Skeletal muscle satellite cell (primary cell): ENCODE measurements at regions not wholly inside any gene's neighbourhood (a gene's known extent, or its start where the extent isn't known, plus 50 kb on each side); places are given as distances from the start of the nearest gene placed in this dataset.

Experiments used
- H3K27me3 ChIP-seq: 2 replicates; pipeline ENCODE4 v1.7.0; 2013; ENCODE audit warnings: low read length; ENCODE audit not compliant: control insufficient read depth, insufficient read depth
- H3K36me3 ChIP-seq: 2 replicates; pipeline ENCODE4 v1.7.0; 2013; ENCODE audit warnings: mild to moderate bottlenecking, control low read depth, low read length; ENCODE audit not compliant: insufficient read depth
- H3K4me1 ChIP-seq: 2 replicates; pipeline ENCODE4 v1.7.0; 2013; ENCODE audit warnings: low read length; ENCODE audit not compliant: control insufficient read depth, insufficient read depth
- H3K4me2 ChIP-seq: 2 replicates; pipeline ENCODE4 v1.7.0; 2013; ENCODE audit warnings: mild to moderate bottlenecking, low read length
- H3K4me3 ChIP-seq: 2 replicates; pipeline ENCODE4 v1.7.0; 2013; ENCODE audit warnings: low read length
- H3K9ac ChIP-seq: 2 replicates; pipeline ENCODE4 v1.7.0; 2013; ENCODE audit warnings: mild to moderate bottlenecking, low read depth, low read length, moderate library complexity
- H3K9me3 ChIP-seq: replicated peaks from 2 replicates; pipeline ENCODE4 v1.7.0; 2013; ENCODE audit warnings: mild to moderate bottlenecking, control low read depth, low read length

- Histone ChIP-seq H3K36me3 (no peaks in the 10 kb centered on the region), H3K9me3 (no peaks in the 10 kb centered on the region), H3K4me1 (no peaks in the 10 kb centered on the region), H3K4me2 (no peak overlapping the region), H3K4me3 (no peak overlapping the region), H3K9ac (no peak overlapping the region), H3K27me3 (no peaks in the 10 kb centered on the region)
Observed at GRCh38 chr13:89951341-89951740, 1396.1 kb upstream of the MIR17HG start.

GRCh38 chr13:89953581-89953980 lies 1393.9 kb upstream of the MIR17HG start:
- Histone ChIP-seq H3K36me3 (no peaks in the 10 kb centered on the region), H3K9ac (no peak overlapping the region), H3K4me2 (no peak overlapping the region)

GRCh38 chr13:89955773-89956172 lies 1391.7 kb upstream of the MIR17HG start:
- Histone ChIP-seq H3K27me3 (no peaks in the 10 kb centered on the region), H3K4me1 (no peaks in the 10 kb centered on the region), H3K9ac (no peak overlapping the region), H3K36me3 (no peaks in the 10 kb centered on the region), H3K4me2 (no peak overlapping the region), H3K9me3 (no peaks in the 10 kb centered on the region), H3K4me3 (no peak overlapping the region)

More at GRCh38 chr13:89953581-89953980, 1393.9 kb upstream of the MIR17HG start:
- H3K4me1 ChIP-seq: no peaks in the 10 kb centered on the region
- no peaks in the 10 kb centered on the region for H3K27me3 ChIP-seq
- H3K4me3 ChIP-seq: no peak overlapping the region
- H3K9me3 ChIP-seq: no peaks in the 10 kb centered on the region

DNA sequence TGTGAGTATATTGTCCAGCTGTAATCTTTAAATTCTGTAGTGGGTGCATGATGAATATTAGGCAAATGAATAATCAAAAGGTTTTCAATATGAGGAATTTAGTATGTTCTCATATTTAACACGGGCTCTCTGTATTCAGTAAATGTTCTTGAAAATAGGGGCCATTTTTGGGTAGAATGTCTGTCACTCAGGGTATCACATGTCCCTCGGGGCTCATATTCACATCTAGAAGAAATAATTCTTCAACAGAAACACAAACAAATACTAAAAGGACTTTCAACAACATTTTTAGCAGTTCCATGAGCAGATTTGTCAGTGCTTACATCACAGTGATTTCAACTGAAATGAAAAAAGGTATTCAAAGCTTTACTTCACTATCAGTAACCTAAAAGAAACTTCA lies 1388.4 kb upstream of the MIR17HG start:
- Histone ChIP-seq H3K4me2 (no peak overlapping the region), H3K9ac (no peak overlapping the region), H3K4me3 (no peak overlapping the region), H3K36me3 (no peaks in the 10 kb centered on the region), H3K9me3 (no peaks in the 10 kb centered on the region), H3K27me3 (no peaks in the 10 kb centered on the region), H3K4me1 (no peaks in the 10 kb centered on the region)

DNA sequence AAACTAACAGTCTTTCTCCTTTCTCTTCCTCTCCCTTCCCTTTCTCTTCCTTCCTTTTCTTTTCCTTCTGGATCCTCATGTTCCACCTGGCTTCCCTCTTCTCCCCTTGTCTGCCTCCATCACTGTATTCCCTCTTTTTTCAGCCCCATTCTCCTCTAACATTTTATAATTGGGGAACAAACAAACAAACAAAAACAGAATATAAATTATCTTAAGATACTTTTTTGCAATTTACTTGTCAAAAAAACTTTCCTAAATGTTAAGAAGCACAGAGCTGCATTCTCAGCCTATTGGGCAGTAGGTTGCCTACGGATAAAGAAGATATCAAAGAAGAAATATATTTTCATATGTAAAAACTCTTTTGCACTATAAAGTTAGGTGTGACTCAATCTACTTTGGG lies 1382.2 kb upstream of the MIR17HG start:
- no peaks in the 10 kb centered on the region for H3K27me3 ChIP-seq
- H3K9ac ChIP-seq: no peak overlapping the region
- no peak overlapping the region for H3K4me2 ChIP-seq
- H3K4me1 ChIP-seq: peaks cover under 1% of the 10 kb centered on the region
- no peaks in the 10 kb centered on the region for H3K9me3 ChIP-seq
- H3K4me3 ChIP-seq: no peak overlapping the region
- H3K36me3 ChIP-seq: no peaks in the 10 kb centered on the region

DNA sequence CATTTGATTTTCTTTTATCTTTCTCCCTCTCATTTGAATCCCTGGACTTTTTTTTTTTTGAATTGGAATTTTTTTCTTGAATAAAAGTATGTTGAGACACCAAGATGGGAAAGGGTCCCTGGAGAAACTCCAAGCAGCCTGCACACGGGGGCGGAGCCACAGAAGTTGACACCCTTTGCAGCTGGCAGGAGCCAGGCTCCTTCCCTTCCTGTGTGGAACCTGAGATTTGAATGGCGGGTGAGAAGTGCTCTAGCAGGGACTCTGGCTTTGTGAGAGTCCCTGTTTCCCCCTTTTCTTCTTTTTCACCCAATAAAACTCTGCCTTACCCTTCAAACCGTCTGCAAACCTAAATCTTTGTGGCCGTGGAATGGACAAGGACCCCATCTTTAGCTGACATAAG lies 1381.0 kb upstream of the MIR17HG start:
- Histone ChIP-seq H3K9me3 (no peaks in the 10 kb centered on the region), H3K4me1 (peaks cover 4% of the 10 kb centered on the region), H3K4me2 (no peak overlapping the region), H3K36me3 (no peaks in the 10 kb centered on the region), H3K4me3 (no peak overlapping the region), H3K9ac (no peak overlapping the region), H3K27me3 (no peaks in the 10 kb centered on the region)

GRCh38 chr13:89967701-89968100 lies 1379.8 kb upstream of the MIR17HG start:
- Histone ChIP-seq H3K4me2 (no peak overlapping the region), H3K9ac (no peak overlapping the region), H3K4me3 (no peak overlapping the region), H3K36me3 (no peaks in the 10 kb centered on the region), H3K4me1 (peaks cover 4% of the 10 kb centered on the region), H3K9me3 (no peaks in the 10 kb centered on the region), H3K27me3 (no peaks in the 10 kb centered on the region)

GRCh38 chr13:89968470-89968869 lies 1379.0 kb upstream of the MIR17HG start:
- H3K36me3 ChIP-seq: no peaks in the 10 kb centered on the region
- no peaks in the 10 kb centered on the region for H3K9me3 ChIP-seq
- H3K9ac ChIP-seq: no peak overlapping the region
- H3K4me1 ChIP-seq: peaks cover 4% of the 10 kb centered on the region
- no peaks in the 10 kb centered on the region for H3K27me3 ChIP-seq
- H3K4me3 ChIP-seq: no peak overlapping the region
- no peak overlapping the region for H3K4me2 ChIP-seq

DNA sequence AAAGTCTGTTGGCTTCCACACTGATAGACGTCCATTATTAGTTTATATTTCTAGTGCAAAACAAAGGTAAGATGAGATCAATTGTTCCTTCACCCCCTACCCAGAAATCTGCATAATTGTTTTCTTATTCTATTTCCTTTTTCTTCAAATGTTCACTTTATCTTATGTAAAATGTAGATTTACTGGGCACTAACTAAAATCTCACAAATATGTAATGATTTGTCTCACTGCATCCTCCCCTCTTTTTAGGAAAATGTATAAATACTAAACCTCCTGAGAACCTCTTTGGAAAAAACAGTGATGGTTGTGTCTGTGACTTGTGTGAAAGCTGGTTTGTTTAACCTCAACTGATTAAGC lies 1377.2 kb upstream of the MIR17HG start:
- H3K4me3 ChIP-seq: no peak overlapping the region
- H3K4me2 ChIP-seq: no peak overlapping the region
- H3K9me3 ChIP-seq: no peaks in the 10 kb centered on the region
- no peaks in the 10 kb centered on the region for H3K36me3 ChIP-seq
- no peak overlapping the region for H3K9ac ChIP-seq
- H3K4me1 ChIP-seq: peaks cover 4% of the 10 kb centered on the region
- no peaks in the 10 kb centered on the region for H3K27me3 ChIP-seq

GRCh38 chr13:89977203-89977602 lies 1370.3 kb upstream of the MIR17HG start:
- Histone ChIP-seq H3K27me3 (no peaks in the 10 kb centered on the region), H3K4me1 (no peaks in the 10 kb centered on the region), H3K9me3 (no peaks in the 10 kb centered on the region), H3K9ac (no peak overlapping the region), H3K36me3 (no peaks in the 10 kb centered on the region), H3K4me2 (no peak overlapping the region), H3K4me3 (no peak overlapping the region)

- Histone ChIP-seq H3K4me2 (no peak overlapping the region), H3K9me3 (no peaks in the 10 kb centered on the region), H3K27me3 (no peaks in the 10 kb centered on the region), H3K36me3 (no peaks in the 10 kb centered on the region), H3K4me3 (no peak overlapping the region), H3K9ac (no peak overlapping the region), H3K4me1 (no peaks in the 10 kb centered on the region)
Observed at GRCh38 chr13:89980896-89981295, 1366.6 kb upstream of the MIR17HG start.

DNA sequence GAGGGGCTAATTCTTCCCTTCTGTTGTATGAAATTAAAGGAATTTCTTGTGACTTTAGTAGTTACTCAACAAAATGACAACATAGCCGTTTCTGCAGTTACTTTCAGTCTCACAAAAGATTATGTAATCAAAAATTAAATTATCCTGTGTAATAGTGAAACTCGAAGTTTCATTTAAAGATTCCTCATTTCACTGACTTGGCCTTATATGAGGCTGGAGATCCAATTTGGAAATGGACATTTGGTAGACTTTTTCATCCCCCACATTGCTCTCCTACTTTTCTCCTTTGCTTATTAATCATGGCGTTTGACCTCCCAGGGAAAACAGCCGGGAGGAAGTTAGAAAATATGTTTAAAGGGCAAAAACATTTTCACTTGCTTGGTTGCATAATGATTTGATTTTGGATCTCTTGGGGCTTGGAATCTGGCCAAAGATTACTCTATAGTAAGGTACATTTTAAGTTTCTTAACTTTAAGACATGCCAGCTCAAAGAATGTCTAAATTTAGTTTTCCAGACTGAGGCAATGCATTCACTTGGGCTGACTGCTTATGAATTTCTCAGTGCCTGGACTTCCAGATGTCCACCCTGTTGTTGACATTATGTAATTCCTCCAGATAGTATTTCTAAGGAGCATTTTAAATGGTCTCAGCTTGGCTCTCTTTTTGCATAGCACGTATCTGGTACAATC lies 1364.9 kb upstream of the MIR17HG start:
- H3K4me3 ChIP-seq: no peak overlapping the region
- H3K9ac ChIP-seq: no peak overlapping the region
- H3K4me2 ChIP-seq: no peak overlapping the region
- H3K27me3 ChIP-seq: no peaks in the 10 kb centered on the region
- no peaks in the 10 kb centered on the region for H3K36me3 ChIP-seq
- no peaks in the 10 kb centered on the region for H3K9me3 ChIP-seq
- H3K4me1 ChIP-seq: no peaks in the 10 kb centered on the region
